Neural progenitor cell (in vitro differentiated cells): ENCODE measurements at regions not wholly inside any gene's neighbourhood (a gene's known extent, or its start where the extent isn't known, plus 50 kb on each side); places are given as distances from the start of the nearest gene placed in this dataset.

Source experiments
- DNase-seq: peaks from one replicate; pipeline ENCODE4 v3.0.0-alpha.2; 2016; ENCODE audit warnings: low spot score
- H2AFZ ChIP-seq: fragments of 200-600 bp; sonication (generic); replicated peaks from 2 replicates; pipeline ENCODE4 v1.6.1; 2016; ENCODE audit warnings: antibody characterized with exemption
- H3F3A ChIP-seq: fragments of 200-600 bp; sonication (generic); 2 replicates; pipeline ENCODE4 v1.6.1; 2016; ENCODE audit warnings: antibody characterized with exemption, low read depth
- H3K27ac ChIP-seq: fragments of 200-600 bp; sonication (generic); 2 replicates; pipeline ENCODE4 v1.5.1; 2016; ENCODE audit warnings: mild to moderate bottlenecking
- H3K27me3 ChIP-seq: fragments of 200-600 bp; sonication (generic); 2 replicates; pipeline ENCODE4 v1.6.1; 2016; ENCODE audit warnings: mild to moderate bottlenecking, moderate library complexity
- H3K36me3 ChIP-seq: fragments of 200-600 bp; sonication (generic); 2 replicates; pipeline ENCODE4 v1.5.1; 2016
- H3K4me1 ChIP-seq: fragments of 200-600 bp; sonication (generic); 2 replicates; pipeline ENCODE4 v1.6.1; 2016; ENCODE audit warnings: mixed run types
- H3K4me2 ChIP-seq: fragments of 200-600 bp; sonication (generic); 2 replicates; pipeline ENCODE4 v1.6.1; 2016
- H3K4me3 ChIP-seq: fragments of 200-600 bp; sonication (generic); 2 replicates; pipeline ENCODE4 v1.5.1; 2016
- H3K79me2 ChIP-seq: fragments of 200-600 bp; sonication (generic); 2 replicates; pipeline ENCODE4 v1.6.1; 2016; ENCODE audit warnings: low read depth
- H3K9ac ChIP-seq: fragments of 200-600 bp; sonication (generic); 2 replicates; pipeline ENCODE4 v1.6.1; 2016
- H3K9me3 ChIP-seq: fragments of 200-600 bp; sonication (generic); 2 replicates; pipeline ENCODE4 v1.5.1; 2016; ENCODE audit warnings: low read depth
- H4K20me1 ChIP-seq: fragments of 200-600 bp; sonication (generic); 2 replicates; pipeline ENCODE4 v1.6.1; 2016; ENCODE audit warnings: low read depth
- H3K27ac Mint-ChIP-seq: 3 replicates; pipeline ENCODE4 v1.8.0; 2021; ENCODE audit warnings: mixed read lengths
- H3K27me3 Mint-ChIP-seq: 2 replicates; pipeline ENCODE4 v1.8.0; 2022; ENCODE audit warnings: low read depth, mild to moderate bottlenecking, inconsistent platforms, moderate library complexity, mixed read lengths; ENCODE audit not compliant: insufficient read depth
- H3K36me3 Mint-ChIP-seq: 3 replicates; pipeline ENCODE4 v1.8.0; 2021; ENCODE audit warnings: mixed read lengths
- H3K4me1 Mint-ChIP-seq: 3 replicates; pipeline ENCODE4 v1.8.0; 2021; ENCODE audit warnings: mixed read lengths
- H3K4me3 Mint-ChIP-seq: 3 replicates; pipeline ENCODE4 v1.8.0; 2021; ENCODE audit warnings: mild to moderate bottlenecking, moderate library complexity, mixed read lengths
- H3K9me3 Mint-ChIP-seq: 3 replicates; pipeline ENCODE4 v1.8.0; 2020; ENCODE audit warnings: mixed read lengths
- CTCF ChIP-seq: fragments of 200-600 bp; sonication (generic); IDR thresholded peaks from 2 replicates; pipeline ENCODE4 v1.5.1; 2017; ENCODE audit warnings: antibody characterized with exemption, mild to moderate bottlenecking
- EZH2 ChIP-seq: fragments of 200-600 bp; sonication (generic); IDR thresholded peaks from 2 replicates; pipeline ENCODE4 v1.6.1; 2017; ENCODE audit warnings: antibody characterized with exemption, mild to moderate bottlenecking, moderate library complexity
- EZH2phosphoT487 ChIP-seq: fragments of 200-600 bp; sonication (generic); IDR thresholded peaks from 2 replicates; pipeline ENCODE4 v1.6.1; 2017; ENCODE audit warnings: antibody characterized with exemption

GRCh38 chrX:63506320-63506719, 155.2 kb upstream of the SPIN4 start:
- TF ChIP-seq CTCF (peak; percentile 46), EZH2 (no peak)
- no peak overlapping the region for H3K27ac Mint-ChIP-seq
- no peak overlapping the region for H3K27ac ChIP-seq
- H3K27me3 ChIP-seq, result no peaks in the 10 kb centered on the region
- H3K4me3 Mint-ChIP-seq, result no peak overlapping the region
- peaks cover 5% of the 10 kb centered on the region for H3K9me3 Mint-ChIP-seq
- H3K79me2 ChIP-seq, result peaks cover 4% of the 10 kb centered on the region
- no peaks in the 10 kb centered on the region for H4K20me1 ChIP-seq
- H3K9ac ChIP-seq, result no peak overlapping the region
- DNase-seq, result peak; percentile 31
- H3K9me3 ChIP-seq, result no peaks in the 10 kb centered on the region
- no peaks in the 10 kb centered on the region for H3K36me3 Mint-ChIP-seq
- peaks cover 15% of the 10 kb centered on the region for H3F3A ChIP-seq
- H3K4me1 Mint-ChIP-seq, result peaks cover 8% of the 10 kb centered on the region
- H3K4me2 ChIP-seq, result no peak overlapping the region
- H3K27me3 Mint-ChIP-seq, result no peaks in the 10 kb centered on the region
- H2AFZ ChIP-seq, result no peak overlapping the region
- H3K36me3 ChIP-seq, result no peaks in the 10 kb centered on the region
- H3K4me3 ChIP-seq, result no peak overlapping the region
- H3K4me1 ChIP-seq, result peaks cover 15% of the 10 kb centered on the region

- Histone ChIP-seq H3K9me3 (peaks cover 7% of the 10 kb centered on the region), H3K4me2 (peak overlapping the region; percentile 66), H3K36me3 (peaks cover 5% of the 10 kb centered on the region), H3K4me3 (peak overlapping the region; percentile 30), H3F3A (peaks cover 15% of the 10 kb centered on the region), H4K20me1 (no peaks in the 10 kb centered on the region), H3K9ac (no peak overlapping the region), H3K27me3 (no peaks in the 10 kb centered on the region), H2AFZ (no peak overlapping the region), H3K4me1 (peaks cover 15% of the 10 kb centered on the region), H3K27ac (peak overlapping the region; percentile 93), H3K79me2 (peaks cover 4% of the 10 kb centered on the region)
- Mint-ChIP-seq H3K4me1 (peaks cover 8% of the 10 kb centered on the region), H3K27ac (peak overlapping the region; percentile 88), H3K27me3 (no peaks in the 10 kb centered on the region), H3K4me3 (peak overlapping the region; percentile 29), H3K9me3 (peaks cover 8% of the 10 kb centered on the region), H3K36me3 (peaks cover 3% of the 10 kb centered on the region)
- peak; percentile 79 for DNase-seq
- no peak for TF ChIP-seq EZH2
- TF ChIP-seq CTCF, result no peak
- no peak for TF ChIP-seq EZH2phosphoT487
Measured at GRCh38 chrX:63503541-63503940, 152.4 kb upstream of the SPIN4 start.

DNA sequence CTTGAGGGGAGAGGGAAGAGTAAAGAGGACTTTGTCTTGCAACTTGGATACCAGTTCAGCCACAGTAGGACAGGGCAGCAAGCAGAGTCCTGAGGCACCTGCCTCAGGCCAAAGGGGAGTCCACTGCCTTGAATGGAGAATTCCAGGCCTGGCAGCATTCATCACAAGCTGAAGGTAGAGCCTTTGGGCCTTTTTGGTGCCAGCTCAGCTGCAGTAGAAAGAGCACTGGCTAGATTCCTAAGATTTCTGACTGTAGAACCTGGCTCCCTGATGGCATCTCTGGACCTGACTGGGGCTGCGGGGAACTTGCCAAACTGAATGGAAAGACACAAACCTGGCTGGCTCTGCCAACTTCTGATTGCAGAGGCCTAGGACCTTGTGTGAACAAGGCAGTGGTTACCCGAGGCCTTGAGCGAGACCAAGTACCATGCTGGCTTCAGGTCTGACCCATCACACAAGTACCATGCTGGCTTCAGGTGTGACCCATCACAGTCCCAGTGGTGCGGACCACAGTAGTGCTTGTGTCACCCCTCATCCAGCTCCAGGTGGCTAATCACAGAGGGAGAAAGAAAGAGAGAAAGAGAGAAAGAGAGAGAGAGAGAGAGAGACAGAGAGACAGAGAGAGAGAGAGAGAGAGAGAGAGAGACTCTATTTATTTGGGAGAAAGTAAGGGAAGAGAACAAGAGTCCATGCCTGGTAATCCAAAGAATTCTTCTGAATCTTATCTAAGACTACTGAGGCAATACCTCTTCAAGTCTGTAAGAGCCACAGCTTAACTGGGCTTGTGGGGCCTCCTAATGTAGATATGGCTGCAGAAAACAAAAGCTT, 137.6 kb upstream of the SPIN4 start:
- no peak overlapping the region for H3K4me3 ChIP-seq
- no peaks in the 10 kb centered on the region for H3K79me2 ChIP-seq
- Mint-ChIP-seq H3K4me3 (no peak overlapping the region), H3K4me1 (no peaks in the 10 kb centered on the region), H3K36me3 (peaks cover 3% of the 10 kb centered on the region), H3K9me3 (peaks cover 25% of the 10 kb centered on the region), H3K27ac (no peak overlapping the region), H3K27me3 (peaks cover 2% of the 10 kb centered on the region)
- no peaks in the 10 kb centered on the region for H3K27me3 ChIP-seq
- TF ChIP-seq EZH2phosphoT487 (no peak), EZH2 (no peak), CTCF (no peak)
- H3K9ac ChIP-seq, result no peak overlapping the region
- no peak for DNase-seq
- H3K36me3 ChIP-seq, result no peaks in the 10 kb centered on the region
- no peaks in the 10 kb centered on the region for H3K4me1 ChIP-seq
- no peaks in the 10 kb centered on the region for H3K9me3 ChIP-seq
- no peaks in the 10 kb centered on the region for H3F3A ChIP-seq
- H2AFZ ChIP-seq, result no peak overlapping the region
- H3K4me2 ChIP-seq, result no peak overlapping the region
- no peak overlapping the region for H3K27ac ChIP-seq
- no peaks in the 10 kb centered on the region for H4K20me1 ChIP-seq
